ENCODE measurements at regions not wholly inside any gene's neighbourhood (a gene's known extent, or its start where the extent isn't known, plus 50 kb on each side); places are given as distances from the start of the nearest gene placed in this dataset.

- intact Hi-C loops (cut with DNase I, micrococcal nuclease), result no loop called here
- no peak overlapping the region for H3K27ac Mint-ChIP-seq
- POLR2A ChIA-PET, result no interaction called here
These were observed 214.4 kb upstream of the KIAA1217 start for GRCh38 chr10:23994459-23995046.

GRCh38 chr10:23999445-23999844 lies 209.5 kb upstream of the KIAA1217 start:
- DNase-seq (no peak), ATAC-seq (ENCODE audit: poor library complexity) (no peak)
- ChIA-PET POLR2A (no interaction called here), CTCF (no interaction called here)
- Histone ChIP-seq H3K27ac (ENCODE audit: low read depth in 1 of 2, low read length in 2 of 2) (no peak overlapping the region), H3K27me3 (ENCODE audit: control insufficient read depth in 1 of 2, insufficient read depth in 2 of 2, low read length in 2 of 2) (no peaks in the 10 kb centered on the region), H3K4me3 (ENCODE audit: low read length) (no peak overlapping the region), H3K4me1 (ENCODE audit: insufficient read depth, low read length) (no peaks in the 10 kb centered on the region), H3K36me3 (ENCODE audit: insufficient read depth, low read length) (no peaks in the 10 kb centered on the region), H3K9me3 (ENCODE audit: control insufficient read depth in 1 of 2, insufficient read depth in 1 of 2, low read length in 2 of 2) (no peaks in the 10 kb centered on the region)
- intact Hi-C loops (cut with DNase I, micrococcal nuclease), result no loop called here
- Mint-ChIP-seq H3K27ac (no peak overlapping the region), H3K27me3 (no peaks in the 10 kb centered on the region), H3K36me3 (ENCODE audit: low read depth) (no peaks in the 10 kb centered on the region), H3K9me3 (no peaks in the 10 kb centered on the region), H3K4me1 (ENCODE audit: low read depth) (no peaks in the 10 kb centered on the region), H3K4me3 (no peak overlapping the region)
- TF ChIP-seq CTCF (IDR thresholded peaks at IDR 0.05), result no peak

More at GRCh38 chr10:23994459-23995046, 214.4 kb upstream of the KIAA1217 start:
- Histone ChIP-seq H3K4me3 (ENCODE audit: low read length) (no peak overlapping the region), H3K9me3 (ENCODE audit: control insufficient read depth in 1 of 2, insufficient read depth in 1 of 2, low read length in 2 of 2) (no peaks in the 10 kb centered on the region), H3K4me1 (ENCODE audit: insufficient read depth, low read length) (no peaks in the 10 kb centered on the region), H3K27ac (ENCODE audit: low read depth in 1 of 2, low read length in 2 of 2) (no peak overlapping the region), H3K27me3 (ENCODE audit: control insufficient read depth in 1 of 2, insufficient read depth in 2 of 2, low read length in 2 of 2) (no peaks in the 10 kb centered on the region), H3K36me3 (ENCODE audit: insufficient read depth, low read length) (no peaks in the 10 kb centered on the region)
- Mint-ChIP-seq H3K4me3 (no peak overlapping the region), H3K36me3 (ENCODE audit: low read depth) (no peaks in the 10 kb centered on the region), H3K4me1 (ENCODE audit: low read depth) (no peaks in the 10 kb centered on the region), H3K27me3 (no peaks in the 10 kb centered on the region), H3K9me3 (no peaks in the 10 kb centered on the region)
- CTCF ChIA-PET, result no interaction called here
- DNase-seq (peak in 3 of 14 experiments; percentile 2 to 10 (median 6)), ATAC-seq (ENCODE audit: poor library complexity) (no peak)
- TF ChIP-seq CTCF (IDR thresholded peaks at IDR 0.05), result no peak

- H3K4me3 ChIP-seq (ENCODE audit: low read length), result no peak overlapping the region
- ATAC-seq (ENCODE audit: poor library complexity), result no peak
- H3K9me3 ChIP-seq (ENCODE audit: control insufficient read depth in 1 of 2, insufficient read depth in 1 of 2, low read length in 2 of 2), result no peaks in the 10 kb centered on the region
- no peaks in the 10 kb centered on the region for H3K27me3 Mint-ChIP-seq
- H3K27me3 ChIP-seq (ENCODE audit: control insufficient read depth in 1 of 2, insufficient read depth in 2 of 2, low read length in 2 of 2), result no peaks in the 10 kb centered on the region
- no peaks in the 10 kb centered on the region for H3K4me1 ChIP-seq (ENCODE audit: insufficient read depth, low read length)
- no peaks in the 10 kb centered on the region for H3K9me3 Mint-ChIP-seq
- ChIA-PET CTCF (no interaction called here), POLR2A (no interaction called here)
- no peak overlapping the region for H3K4me3 Mint-ChIP-seq
- no peaks in the 10 kb centered on the region for H3K36me3 Mint-ChIP-seq (ENCODE audit: low read depth)
- no peak overlapping the region for H3K27ac Mint-ChIP-seq
- no peak for TF ChIP-seq CTCF (IDR thresholded peaks at IDR 0.05)
- H3K27ac ChIP-seq (ENCODE audit: low read depth in 1 of 2, low read length in 2 of 2), result no peak overlapping the region
- H3K4me1 Mint-ChIP-seq (ENCODE audit: low read depth), result no peaks in the 10 kb centered on the region
- intact Hi-C loops (cut with DNase I, micrococcal nuclease), result no loop called here
- H3K36me3 ChIP-seq (ENCODE audit: insufficient read depth, low read length), result no peaks in the 10 kb centered on the region
- no peak for DNase-seq
These were observed 208.6 kb upstream of the KIAA1217 start for GRCh38 chr10:24000271-24000813.

Measured in CD4-positive, alpha-beta T cell (primary cell).